HG03342 (cell line): ENCODE measurements at regions not wholly inside any gene's neighbourhood (a gene's known extent, or its start where the extent isn't known, plus 50 kb on each side); places are given as distances from the start of the nearest gene placed in this dataset.
"Not testable (repeated sequence)": the region's sequence is repeated elsewhere in the genome, so short reads cannot be mapped to it uniquely, and the experiment has no call there.

Experiments
- ATAC-seq: cut with Tn5 transposase; IDR thresholded peaks from one replicate; pipeline ENCODE4 v1.9.1; 2021; ENCODE audit warnings: mild to moderate bottlenecking, moderate library complexity; ENCODE audit not compliant: unreplicated experiment

GRCh38 chr3:75579091-75579490 lies 85.0 kb upstream of the FRG2C start:
- not testable (repeated sequence) for ATAC-seq

GRCh38 chr3:75579536-75579935 lies 84.6 kb upstream of the FRG2C start:
- ATAC-seq: not testable (repeated sequence)

- not testable (repeated sequence) for ATAC-seq
These were observed 83.9 kb upstream of the FRG2C start for GRCh38 chr3:75579981-75580782.

- ATAC-seq: not testable (repeated sequence)
These were observed 81.6 kb upstream of the FRG2C start for GRCh38 chr3:75582536-75582935.

- ATAC-seq: not testable (repeated sequence)
These were observed 81.0 kb upstream of the FRG2C start for GRCh38 chr3:75583116-75583515.

- ATAC-seq: not testable (repeated sequence)
These were observed 76.4 kb upstream of the FRG2C start for GRCh38 chr3:75587695-75588094.

GRCh38 chr3:75590382-75590781 lies 73.7 kb upstream of the FRG2C start:
- ATAC-seq: not testable (repeated sequence)

GRCh38 chr3:75604286-75604934 lies 59.7 kb upstream of the FRG2C start:
- ATAC-seq: not testable (repeated sequence)

GRCh38 chr3:75607996-75608395 lies 56.1 kb upstream of the FRG2C start:
- ATAC-seq: not testable (repeated sequence)

GRCh38 chr3:75609598-75609997 lies 54.5 kb upstream of the FRG2C start:
- ATAC-seq: not testable (repeated sequence)

- ATAC-seq: no peak
These were observed 53.4 kb upstream of the FRG2C start for GRCh38 chr3:75610773-75611172.

- ATAC-seq: not testable (repeated sequence)
These were observed 52.2 kb upstream of the FRG2C start for GRCh38 chr3:75611724-75612460.
